ENCODE measurements at regions not wholly inside any gene's neighbourhood (a gene's known extent, or its start where the extent isn't known, plus 50 kb on each side); places are given as distances from the start of the nearest gene placed in this dataset.
"Not testable (repeated sequence)": the region's sequence is repeated elsewhere in the genome, so short reads cannot be mapped to it uniquely, and the experiment has no call there.

DNA sequence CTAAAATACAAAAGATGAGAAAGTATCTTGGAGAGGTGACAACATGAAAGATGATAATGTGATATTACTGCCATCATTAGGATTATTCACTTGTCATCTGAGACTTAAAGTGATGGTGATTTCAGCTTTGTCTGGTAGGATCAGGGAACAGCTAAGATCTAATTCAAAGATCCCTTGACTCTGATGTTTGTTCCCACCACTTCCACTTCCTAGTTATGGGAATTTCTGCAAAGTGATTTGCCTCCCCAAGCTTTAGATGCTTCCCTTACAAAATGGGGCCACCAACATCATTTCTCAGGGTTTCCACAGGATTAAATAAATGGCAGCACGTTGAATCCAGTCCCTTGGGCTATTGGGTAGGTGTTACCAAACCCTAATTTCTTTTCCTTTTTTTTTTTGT lies 550.8 kb upstream of the CDH5 start:
- TF ChIP-seq, protein P1, sequence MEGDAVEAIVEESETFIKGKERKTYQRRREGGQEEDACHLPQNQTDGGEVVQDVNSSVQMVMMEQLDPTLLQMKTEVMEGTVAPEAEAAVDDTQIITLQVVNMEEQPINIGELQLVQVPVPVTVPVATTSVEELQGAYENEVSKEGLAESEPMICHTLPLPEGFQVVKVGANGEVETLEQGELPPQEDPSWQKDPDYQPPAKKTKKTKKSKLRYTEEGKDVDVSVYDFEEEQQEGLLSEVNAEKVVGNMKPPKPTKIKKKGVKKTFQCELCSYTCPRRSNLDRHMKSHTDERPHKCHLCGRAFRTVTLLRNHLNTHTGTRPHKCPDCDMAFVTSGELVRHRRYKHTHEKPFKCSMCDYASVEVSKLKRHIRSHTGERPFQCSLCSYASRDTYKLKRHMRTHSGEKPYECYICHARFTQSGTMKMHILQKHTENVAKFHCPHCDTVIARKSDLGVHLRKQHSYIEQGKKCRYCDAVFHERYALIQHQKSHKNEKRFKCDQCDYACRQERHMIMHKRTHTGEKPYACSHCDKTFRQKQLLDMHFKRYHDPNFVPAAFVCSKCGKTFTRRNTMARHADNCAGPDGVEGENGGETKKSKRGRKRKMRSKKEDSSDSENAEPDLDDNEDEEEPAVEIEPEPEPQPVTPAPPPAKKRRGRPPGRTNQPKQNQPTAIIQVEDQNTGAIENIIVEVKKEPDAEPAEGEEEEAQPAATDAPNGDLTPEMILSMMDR (IDR thresholded peaks at IDR 0.05; ENCODE audit: insufficient read depth, missing control alignments): no peak
- FAIRE-seq (no peak), DNase-seq (ENCODE audit: insufficient read length, low spot score) (no peak)

DNA sequence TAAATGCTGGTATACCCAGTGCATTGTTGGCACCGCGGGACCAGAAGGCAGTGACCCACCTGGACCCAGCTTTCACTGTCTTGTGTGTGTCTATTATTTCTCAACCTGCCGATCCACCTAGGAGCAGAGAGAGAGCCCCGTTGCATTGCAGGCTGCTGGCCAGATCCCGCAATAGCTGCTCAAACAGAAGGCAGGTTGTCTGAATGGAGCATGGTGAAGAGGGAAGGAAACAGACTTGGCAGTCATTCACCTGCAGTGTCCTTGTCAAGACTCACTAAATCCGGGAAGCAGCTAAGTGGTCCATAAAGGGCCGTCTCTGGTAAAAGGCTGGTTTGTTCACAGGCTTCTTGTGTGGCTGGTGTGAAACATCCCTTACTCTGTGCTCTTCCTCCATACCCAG lies 552.6 kb upstream of the CDH5 start:
- not testable (repeated sequence) for DNase-seq (ENCODE audit: insufficient read length, low spot score); FAIRE-seq

DNA sequence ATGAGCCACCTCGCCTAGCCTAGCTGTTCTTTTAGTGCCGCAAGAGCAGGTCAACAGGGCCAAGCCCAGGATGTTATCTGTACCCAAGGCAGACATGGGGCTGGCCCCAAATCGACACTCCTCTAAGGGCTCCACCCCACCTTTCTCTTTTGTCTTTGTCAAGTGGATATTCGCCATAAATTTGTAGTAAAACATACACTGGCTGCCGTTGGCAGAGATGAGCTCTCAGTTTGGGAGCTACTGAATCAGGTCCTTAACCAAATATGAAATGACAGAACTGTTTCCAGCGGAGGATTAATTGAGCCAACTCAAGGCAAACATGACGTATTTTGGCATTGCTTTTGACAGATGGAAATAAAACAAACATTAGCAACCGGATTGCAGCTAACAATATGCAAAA lies 556.9 kb upstream of the CDH5 start:
- TF ChIP-seq, protein P1 (IDR thresholded peaks at IDR 0.05; ENCODE audit: insufficient read depth, missing control alignments): no peak
- DNase-seq (ENCODE audit: insufficient read length, low spot score) (no peak), FAIRE-seq (no peak)

DNA sequence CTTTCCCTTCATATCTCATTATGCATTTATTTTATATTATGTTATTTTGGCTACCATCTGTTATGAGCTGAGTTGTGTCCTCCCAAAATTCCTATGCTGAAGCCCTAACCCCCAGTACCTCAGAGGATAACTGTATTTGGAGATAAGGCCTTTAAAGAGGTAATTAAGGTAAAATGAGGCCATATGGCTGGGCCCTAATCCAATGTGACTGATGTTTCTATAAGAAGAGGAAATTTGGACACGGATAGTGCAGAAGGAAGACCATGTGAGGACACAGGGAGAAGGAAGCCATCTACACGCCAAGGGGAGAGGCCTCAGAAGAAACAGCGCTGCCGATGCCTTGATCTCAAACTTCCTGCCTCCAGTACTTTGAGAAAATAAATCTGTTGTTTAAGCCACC lies 557.7 kb upstream of the CDH5 start:
- TF ChIP-seq, protein P1 (IDR thresholded peaks at IDR 0.05; ENCODE audit: insufficient read depth, missing control alignments): no peak
- no peak for FAIRE-seq
- DNase-seq (ENCODE audit: insufficient read length, low spot score): no peak

DNA sequence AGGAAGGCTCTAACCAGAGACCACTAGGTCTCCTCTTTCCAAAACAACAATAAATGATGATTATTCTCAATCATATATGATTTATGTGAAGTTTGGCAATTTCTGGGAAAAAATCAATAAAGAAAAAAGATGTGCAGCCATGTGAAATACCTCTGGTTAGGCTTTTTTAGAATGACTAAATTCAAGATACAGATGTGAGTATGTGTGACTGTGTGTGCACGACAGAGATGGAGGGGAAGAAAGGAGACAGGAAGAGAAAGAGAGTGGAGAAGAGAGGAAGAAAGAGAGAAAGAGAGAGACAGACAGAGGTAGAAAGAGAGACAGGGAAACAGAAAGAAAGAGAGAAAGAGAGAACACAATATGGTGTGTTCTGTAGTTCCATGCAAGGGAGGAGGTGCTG lies 558.6 kb upstream of the CDH5 start:
- DNase-seq (ENCODE audit: insufficient read length, low spot score): no peak
- no peak for FAIRE-seq
- TF ChIP-seq, protein P1 (IDR thresholded peaks at IDR 0.05; ENCODE audit: insufficient read depth, missing control alignments): no peak

DNA sequence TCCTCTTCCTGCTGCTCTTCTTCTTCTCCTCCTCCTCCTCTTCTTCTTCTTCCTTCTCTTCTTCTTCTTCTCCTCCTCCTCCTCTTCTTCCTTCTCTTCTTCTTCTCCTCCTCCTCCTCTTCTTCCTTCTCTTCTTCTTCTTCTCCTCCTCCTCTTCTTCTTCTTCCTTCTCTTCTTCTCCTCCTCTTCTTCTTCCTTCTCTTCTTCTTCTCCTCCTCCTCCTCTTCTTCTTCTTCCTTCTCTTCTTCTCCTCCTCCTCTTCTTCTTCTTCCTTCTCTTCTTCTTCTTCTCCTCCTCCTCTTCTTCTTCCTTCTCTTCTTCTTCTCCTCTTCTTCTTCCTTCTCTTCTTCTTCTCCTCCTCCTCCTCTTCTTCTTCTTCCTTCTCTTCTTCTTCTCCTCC lies 560.8 kb upstream of the CDH5 start:
- FAIRE-seq; DNase-seq (ENCODE audit: insufficient read length, low spot score): not testable (repeated sequence)

DNA sequence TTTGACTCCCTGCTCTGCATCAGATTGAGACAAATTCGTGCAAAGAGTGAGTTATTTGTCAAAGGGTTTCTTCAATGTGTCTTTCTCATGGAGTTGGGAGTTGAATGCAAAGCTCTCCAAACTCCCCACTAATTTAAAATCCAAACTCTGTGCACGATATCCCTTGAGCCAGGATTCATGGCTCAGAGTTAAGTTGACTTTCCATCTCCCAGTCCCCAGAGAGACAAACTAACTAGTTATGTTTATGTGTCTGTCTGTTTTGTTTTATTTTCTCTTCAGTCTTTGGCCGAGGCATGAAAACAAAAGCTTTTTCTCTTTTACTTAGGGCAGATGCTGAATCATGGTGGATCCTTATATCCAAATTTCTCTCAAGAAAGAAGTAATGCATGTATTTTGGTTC lies 570.0 kb upstream of the CDH5 start:
- TF ChIP-seq, protein P1 (IDR thresholded peaks at IDR 0.05; ENCODE audit: insufficient read depth, missing control alignments): no peak
- FAIRE-seq: no peak

DNA sequence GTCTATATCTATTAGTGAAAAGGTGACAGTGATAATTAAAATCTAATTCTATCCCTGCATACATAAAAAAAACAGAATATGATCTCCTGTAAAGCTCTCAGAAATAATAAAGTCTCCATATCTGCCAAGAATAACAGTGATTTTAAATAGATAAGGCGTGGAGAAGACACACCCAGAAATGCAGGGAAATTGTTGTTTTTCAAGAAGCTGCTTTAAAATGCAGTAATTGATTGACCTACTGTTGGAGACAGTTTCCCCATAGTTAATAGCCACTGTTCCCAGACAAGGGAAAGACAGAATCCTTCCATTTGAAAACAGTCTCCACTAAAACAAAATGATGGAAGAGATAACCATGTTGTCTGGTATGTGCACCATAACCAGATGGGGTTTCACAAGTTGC lies 571.5 kb upstream of the CDH5 start:
- no peak for FAIRE-seq
- TF ChIP-seq, protein P1 (IDR thresholded peaks at IDR 0.05; ENCODE audit: insufficient read depth, missing control alignments): no peak
- no peak for DNase-seq (ENCODE audit: insufficient read length, low spot score)

More for the DNA sequence above, 570.0 kb upstream of the CDH5 start:
- no peak for DNase-seq (ENCODE audit: insufficient read length, low spot score)

All from D721Med (cell line).